HEK293 (cell line): ENCODE measurements at regions not wholly inside any gene's neighbourhood (a gene's known extent, or its start where the extent isn't known, plus 50 kb on each side); places are given as distances from the start of the nearest gene placed in this dataset.
A peak's percentile ranks its signal among the peaks of the same experiment; 100 is the strongest.
"Not testable (repeated sequence)": the region's sequence is repeated elsewhere in the genome, so short reads cannot be mapped to it uniquely, and the experiment has no call there.

Source experiments
- CTCF ChIA-PET: fragments of 350-600 bp; formaldehyde crosslinking; extraction: SDS; loops from one replicate; lab custom pipeline; 2021; ENCODE audit warnings: antibody characterized with exemption; lab: Yijun Ruan, JAX
- POLR2A ChIA-PET: fragments of 300-600 bp; formaldehyde crosslinking; extraction: SDS; loops from one replicate; lab custom pipeline; 2020; ENCODE audit warnings: antibody characterized with exemption, inconsistent platforms; lab: Yijun Ruan, JAX
- H3K27ac ChIP-seq: fragments of 200-500 bp; sonication (Bioruptor generic); 2 replicates; pipeline ENCODE4 v1.5.1; 2014; ENCODE audit warnings: low read depth, low read length, control low read depth, inconsistent platforms; ENCODE audit errors: extremely low read depth
- H3K36me3 ChIP-seq, 2 experiments: fragments of 200-500 bp in 1 of 2; sonication (Bioruptor generic) in 1 of 2; 1 replicate in 1 of 2; 2 replicates in 1 of 2; pipeline ENCODE4 v1.5.1; 2014 to 2017; ENCODE audit warnings: inconsistent platforms in 2 of 2, low read length in 2 of 2; ENCODE audit not compliant: control insufficient read depth in 2 of 2, insufficient read depth in 1 of 2
- H3K4me1 ChIP-seq: fragments of 200-500 bp; sonication (Bioruptor generic); 2 replicates; pipeline ENCODE4 v1.5.1; 2014; ENCODE audit warnings: mild to moderate bottlenecking, low read length, inconsistent platforms; ENCODE audit not compliant: control insufficient read depth, insufficient read depth
- H3K4me3 ChIP-seq: 2 replicates; pipeline ENCODE4 v1.5.1; 2011; ENCODE audit warnings: low read depth, mild to moderate bottlenecking, control low read depth, low read length, moderate library complexity
- H3K9me3 ChIP-seq: fragments of 200-500 bp; sonication (Bioruptor generic); 2 replicates; pipeline ENCODE4 v1.5.1; 2014; ENCODE audit warnings: low read depth, low read length, inconsistent platforms; ENCODE audit not compliant: control insufficient read depth, insufficient read depth
- GLI2 ChIP-seq: fragments of 450-650 bp; formaldehyde crosslinking; IDR thresholded peaks from 2 replicates; pipeline ENCODE4; 2017; ENCODE audit warnings: missing biosample characterization, missing genetic modification characterization, low read depth, borderline replicate concordance
- REPIN1 ChIP-seq: fragments of 450-650 bp; formaldehyde crosslinking; IDR thresholded peaks from 2 replicates; pipeline ENCODE4 v1.5.1; 2017; ENCODE audit warnings: missing biosample characterization, missing genetic modification characterization, low read depth
- ZBTB17 ChIP-seq: fragments of 450-650 bp; formaldehyde crosslinking; IDR thresholded peaks from 2 replicates; pipeline ENCODE4 v1.5.1; 2016; ENCODE audit warnings: missing biosample characterization, missing genetic modification characterization
- ZNF146 ChIP-seq: fragments of 450-650 bp; formaldehyde crosslinking; IDR thresholded peaks from 2 replicates; pipeline ENCODE4 v1.5.1; 2016; ENCODE audit warnings: missing biosample characterization, missing genetic modification characterization
- ZNF155 ChIP-seq: fragments of 450-650 bp; formaldehyde crosslinking; IDR thresholded peaks from 2 replicates; pipeline ENCODE4 v1.5.1; 2016; ENCODE audit warnings: missing biosample characterization, missing genetic modification characterization
- ZNF2 ChIP-seq: fragments of 450-650 bp; formaldehyde crosslinking; IDR thresholded peaks from 2 replicates; pipeline ENCODE4 v1.5.1; 2016; ENCODE audit warnings: missing biosample characterization, missing genetic modification characterization
- ZNF600 ChIP-seq: fragments of 450-650 bp; formaldehyde crosslinking; IDR thresholded peaks from 2 replicates; pipeline ENCODE4 v1.5.1; 2016; ENCODE audit warnings: missing biosample characterization, missing genetic modification characterization
- ZNF623 ChIP-seq: fragments of 450-650 bp; formaldehyde crosslinking; IDR thresholded peaks from 2 replicates; pipeline ENCODE4 v1.5.1; 2016; ENCODE audit warnings: missing biosample characterization, missing genetic modification characterization
- ZNF658 ChIP-seq: fragments of 450-650 bp; formaldehyde crosslinking; IDR thresholded peaks from 2 replicates; pipeline ENCODE4; 2016; ENCODE audit warnings: missing biosample characterization, missing genetic modification characterization
- ZNF660 ChIP-seq: fragments of 450-650 bp; IDR thresholded peaks from 2 replicates; pipeline ENCODE4 v1.5.1; 2018; ENCODE audit warnings: missing biosample characterization, mild to moderate bottlenecking, missing genetic modification characterization
- ZNF830 ChIP-seq: fragments of 450-650 bp; IDR thresholded peaks from 2 replicates; pipeline ENCODE4 v1.5.0; 2018; ENCODE audit warnings: missing biosample characterization, missing genetic modification characterization, low read depth, mild to moderate bottlenecking, moderate library complexity
- TF ChIP-seq, protein P1 (sequence below): fragments of 450-650 bp; formaldehyde crosslinking; IDR thresholded peaks from 2 replicates; pipeline ENCODE4 v1.5.1; 2016; ENCODE audit warnings: missing biosample characterization, missing genetic modification characterization
- TF ChIP-seq, protein P2 (sequence below): fragments of 450-650 bp; formaldehyde crosslinking; IDR thresholded peaks from 2 replicates; pipeline ENCODE4 v1.5.1; 2016; ENCODE audit warnings: missing biosample characterization, missing genetic modification characterization
- TF ChIP-seq, protein P3 (sequence below): fragments of 450-650 bp; formaldehyde crosslinking; IDR thresholded peaks from 2 replicates; pipeline ENCODE4 v1.5.1; 2017; ENCODE audit warnings: missing biosample characterization, missing genetic modification characterization
- TF ChIP-seq, protein P4 (sequence below): fragments of 450-650 bp; formaldehyde crosslinking; IDR thresholded peaks from 2 replicates; pipeline ENCODE4 v1.5.1; 2016; ENCODE audit warnings: missing biosample characterization, missing genetic modification characterization, borderline replicate concordance

DNA sequence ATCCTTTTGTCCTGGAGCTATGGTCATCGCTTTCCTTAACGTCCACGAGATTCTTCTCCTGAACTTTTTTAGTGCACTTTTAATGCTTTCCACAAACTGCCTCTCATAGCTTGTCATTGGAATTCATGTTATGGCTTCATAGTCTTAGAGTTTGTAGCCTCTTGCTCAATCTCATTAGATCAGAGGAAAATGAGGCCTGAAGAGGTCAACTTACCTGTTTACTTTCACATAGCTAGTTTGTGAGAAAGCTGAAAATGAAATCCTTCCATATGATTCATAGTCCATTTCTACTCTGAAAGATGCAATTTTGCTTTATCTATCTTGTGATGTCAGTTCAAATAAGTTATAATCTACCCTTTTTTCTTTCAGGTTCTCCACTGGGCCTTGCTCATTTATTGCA is 1747.2 kb upstream of the RAG2 start:
- no peaks in the 10 kb centered on the region for H3K9me3 ChIP-seq
- CTCF ChIA-PET, result no interaction called here
- H3K27ac ChIP-seq, result no peak overlapping the region
- H3K4me1 ChIP-seq, result no peaks in the 10 kb centered on the region
- H3K36me3 ChIP-seq, result no peaks in the 10 kb centered on the region
- H3K4me3 ChIP-seq, result no peak overlapping the region
- TF ChIP-seq ZNF600 (tag by site-specific recombination), result no peak
- TF ChIP-seq ZNF155, result no peak
- no peak for TF ChIP-seq ZNF660
- TF ChIP-seq ZNF658 (tag by site-specific recombination), result no peak
- TF ChIP-seq, protein P1, sequence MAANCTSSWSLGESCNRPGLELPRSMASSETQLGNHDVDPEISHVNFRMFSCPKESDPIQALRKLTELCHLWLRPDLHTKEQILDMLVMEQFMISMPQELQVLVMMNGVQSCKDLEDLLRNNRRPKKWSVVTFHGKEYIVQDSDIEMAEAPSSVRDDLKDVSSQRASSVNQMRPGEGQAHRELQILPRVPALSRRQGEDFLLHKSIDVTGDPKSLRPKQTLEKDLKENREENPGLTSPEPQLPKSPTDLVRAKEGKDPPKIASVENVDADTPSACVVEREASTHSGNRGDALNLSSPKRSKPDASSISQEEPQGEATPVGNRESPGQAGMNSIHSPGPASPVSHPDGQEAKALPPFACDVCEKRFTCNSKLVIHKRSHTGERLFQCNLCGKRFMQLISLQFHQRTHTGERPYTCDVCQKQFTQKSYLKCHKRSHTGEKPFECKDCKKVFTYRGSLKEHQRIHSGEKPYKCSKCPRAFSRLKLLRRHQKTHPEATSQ, result no peak
- no peak for TF ChIP-seq ZNF2
- TF ChIP-seq ZBTB17 (tag by site-specific recombination), result no peak
- TF ChIP-seq REPIN1, result no peak
- TF ChIP-seq, protein P2, sequence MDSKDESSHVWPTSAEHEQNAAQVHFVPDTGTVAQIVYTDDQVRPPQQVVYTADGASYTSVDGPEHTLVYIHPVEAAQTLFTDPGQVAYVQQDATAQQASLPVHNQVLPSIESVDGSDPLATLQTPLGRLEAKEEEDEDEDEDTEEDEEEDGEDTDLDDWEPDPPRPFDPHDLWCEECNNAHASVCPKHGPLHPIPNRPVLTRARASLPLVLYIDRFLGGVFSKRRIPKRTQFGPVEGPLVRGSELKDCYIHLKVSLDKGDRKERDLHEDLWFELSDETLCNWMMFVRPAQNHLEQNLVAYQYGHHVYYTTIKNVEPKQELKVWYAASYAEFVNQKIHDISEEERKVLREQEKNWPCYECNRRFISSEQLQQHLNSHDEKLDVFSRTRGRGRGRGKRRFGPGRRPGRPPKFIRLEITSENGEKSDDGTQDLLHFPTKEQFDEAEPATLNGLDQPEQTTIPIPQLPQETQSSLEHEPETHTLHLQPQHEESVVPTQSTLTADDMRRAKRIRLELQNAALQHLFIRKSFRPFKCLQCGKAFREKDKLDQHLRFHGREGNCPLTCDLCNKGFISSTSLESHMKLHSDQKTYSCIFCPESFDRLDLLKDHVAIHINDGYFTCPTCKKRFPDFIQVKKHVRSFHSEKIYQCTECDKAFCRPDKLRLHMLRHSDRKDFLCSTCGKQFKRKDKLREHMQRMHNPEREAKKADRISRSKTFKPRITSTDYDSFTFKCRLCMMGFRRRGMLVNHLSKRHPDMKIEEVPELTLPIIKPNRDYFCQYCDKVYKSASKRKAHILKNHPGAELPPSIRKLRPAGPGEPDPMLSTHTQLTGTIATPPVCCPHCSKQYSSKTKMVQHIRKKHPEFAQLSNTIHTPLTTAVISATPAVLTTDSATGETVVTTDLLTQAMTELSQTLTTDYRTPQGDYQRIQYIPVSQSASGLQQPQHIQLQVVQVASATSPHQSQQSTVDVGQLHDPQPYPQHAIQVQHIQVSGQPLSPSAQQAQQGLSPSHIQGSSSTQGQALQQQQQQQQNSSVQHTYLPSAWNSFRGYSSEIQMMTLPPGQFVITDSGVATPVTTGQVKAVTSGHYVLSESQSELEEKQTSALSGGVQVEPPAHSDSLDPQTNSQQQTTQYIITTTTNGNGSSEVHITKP (tag by site-specific recombination), result no peak
- POLR2A ChIA-PET, result no interaction called here

DNA sequence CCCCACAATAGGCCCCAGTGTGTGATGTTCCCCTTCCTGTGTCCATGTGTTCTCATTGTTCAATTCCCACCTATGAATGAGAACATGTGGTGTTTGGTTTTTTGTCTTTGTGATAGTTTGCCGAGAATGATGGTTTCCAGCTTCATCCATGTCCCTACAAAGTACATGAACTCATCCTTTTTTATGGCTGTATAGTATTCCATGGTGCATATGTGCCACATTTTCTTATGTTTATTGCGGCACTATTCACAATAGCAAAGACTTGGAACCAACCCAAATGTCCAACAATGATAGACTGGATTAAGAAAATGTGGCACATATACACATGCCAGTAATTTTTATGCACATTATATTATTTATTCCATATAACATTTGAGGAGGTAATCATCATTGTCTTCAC is 1743.6 kb upstream of the RAG2 start:
- CTCF ChIA-PET, H3K4me1 ChIP-seq, POLR2A ChIA-PET, H3K36me3 ChIP-seq, H3K4me3 ChIP-seq, H3K9me3 ChIP-seq, H3K27ac ChIP-seq: not testable (repeated sequence)
- peak; percentile 35; the same call in 1 of the 2 replicates for TF ChIP-seq ZNF146 (tag by site-specific recombination)

DNA sequence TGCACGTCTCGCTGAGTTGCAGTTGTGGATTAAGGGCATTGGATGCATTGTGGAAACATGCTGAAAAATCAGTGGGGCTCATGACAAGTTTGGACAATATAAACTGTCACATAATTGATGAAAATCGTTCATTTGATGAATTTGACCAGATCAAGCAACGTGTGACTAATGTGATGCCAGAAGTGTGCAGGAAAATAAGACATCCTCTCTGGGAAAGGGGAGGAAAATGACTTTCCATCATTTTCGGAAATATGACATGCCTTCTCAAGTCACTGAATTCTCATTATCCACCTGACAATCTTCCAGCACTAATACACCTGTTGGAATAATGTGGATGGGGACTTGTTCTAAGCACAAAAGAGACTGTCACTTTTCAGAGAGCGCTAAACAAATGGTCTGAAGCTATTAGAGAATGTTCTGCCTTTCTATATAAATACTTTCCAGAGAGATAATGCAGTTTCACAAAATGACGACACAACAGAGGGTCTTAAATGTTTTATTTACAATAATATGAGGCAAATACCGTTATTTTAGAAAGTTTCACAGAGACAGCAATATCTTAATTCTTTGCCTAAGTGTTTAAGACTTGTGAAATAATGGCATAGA is 1741.9 kb upstream of the RAG2 start:
- ChIA-PET POLR2A (no interaction called here), CTCF (interaction anchor here (0.6 kb wide), 1 partner anchor 734 kb away, joined by 3 read pairs; no protein-coding TSS in a partner anchor)
- TF ChIP-seq ZNF830 (tag by site-specific recombination), result no peak
- TF ChIP-seq ZNF623, result no peak
- no peak for TF ChIP-seq GLI2
- TF ChIP-seq, protein P3, sequence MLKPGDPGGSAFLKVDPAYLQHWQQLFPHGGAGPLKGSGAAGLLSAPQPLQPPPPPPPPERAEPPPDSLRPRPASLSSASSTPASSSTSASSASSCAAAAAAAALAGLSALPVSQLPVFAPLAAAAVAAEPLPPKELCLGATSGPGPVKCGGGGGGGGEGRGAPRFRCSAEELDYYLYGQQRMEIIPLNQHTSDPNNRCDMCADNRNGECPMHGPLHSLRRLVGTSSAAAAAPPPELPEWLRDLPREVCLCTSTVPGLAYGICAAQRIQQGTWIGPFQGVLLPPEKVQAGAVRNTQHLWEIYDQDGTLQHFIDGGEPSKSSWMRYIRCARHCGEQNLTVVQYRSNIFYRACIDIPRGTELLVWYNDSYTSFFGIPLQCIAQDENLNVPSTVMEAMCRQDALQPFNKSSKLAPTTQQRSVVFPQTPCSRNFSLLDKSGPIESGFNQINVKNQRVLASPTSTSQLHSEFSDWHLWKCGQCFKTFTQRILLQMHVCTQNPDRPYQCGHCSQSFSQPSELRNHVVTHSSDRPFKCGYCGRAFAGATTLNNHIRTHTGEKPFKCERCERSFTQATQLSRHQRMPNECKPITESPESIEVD (tag by site-specific recombination), result no peak
- TF ChIP-seq, protein P4, sequence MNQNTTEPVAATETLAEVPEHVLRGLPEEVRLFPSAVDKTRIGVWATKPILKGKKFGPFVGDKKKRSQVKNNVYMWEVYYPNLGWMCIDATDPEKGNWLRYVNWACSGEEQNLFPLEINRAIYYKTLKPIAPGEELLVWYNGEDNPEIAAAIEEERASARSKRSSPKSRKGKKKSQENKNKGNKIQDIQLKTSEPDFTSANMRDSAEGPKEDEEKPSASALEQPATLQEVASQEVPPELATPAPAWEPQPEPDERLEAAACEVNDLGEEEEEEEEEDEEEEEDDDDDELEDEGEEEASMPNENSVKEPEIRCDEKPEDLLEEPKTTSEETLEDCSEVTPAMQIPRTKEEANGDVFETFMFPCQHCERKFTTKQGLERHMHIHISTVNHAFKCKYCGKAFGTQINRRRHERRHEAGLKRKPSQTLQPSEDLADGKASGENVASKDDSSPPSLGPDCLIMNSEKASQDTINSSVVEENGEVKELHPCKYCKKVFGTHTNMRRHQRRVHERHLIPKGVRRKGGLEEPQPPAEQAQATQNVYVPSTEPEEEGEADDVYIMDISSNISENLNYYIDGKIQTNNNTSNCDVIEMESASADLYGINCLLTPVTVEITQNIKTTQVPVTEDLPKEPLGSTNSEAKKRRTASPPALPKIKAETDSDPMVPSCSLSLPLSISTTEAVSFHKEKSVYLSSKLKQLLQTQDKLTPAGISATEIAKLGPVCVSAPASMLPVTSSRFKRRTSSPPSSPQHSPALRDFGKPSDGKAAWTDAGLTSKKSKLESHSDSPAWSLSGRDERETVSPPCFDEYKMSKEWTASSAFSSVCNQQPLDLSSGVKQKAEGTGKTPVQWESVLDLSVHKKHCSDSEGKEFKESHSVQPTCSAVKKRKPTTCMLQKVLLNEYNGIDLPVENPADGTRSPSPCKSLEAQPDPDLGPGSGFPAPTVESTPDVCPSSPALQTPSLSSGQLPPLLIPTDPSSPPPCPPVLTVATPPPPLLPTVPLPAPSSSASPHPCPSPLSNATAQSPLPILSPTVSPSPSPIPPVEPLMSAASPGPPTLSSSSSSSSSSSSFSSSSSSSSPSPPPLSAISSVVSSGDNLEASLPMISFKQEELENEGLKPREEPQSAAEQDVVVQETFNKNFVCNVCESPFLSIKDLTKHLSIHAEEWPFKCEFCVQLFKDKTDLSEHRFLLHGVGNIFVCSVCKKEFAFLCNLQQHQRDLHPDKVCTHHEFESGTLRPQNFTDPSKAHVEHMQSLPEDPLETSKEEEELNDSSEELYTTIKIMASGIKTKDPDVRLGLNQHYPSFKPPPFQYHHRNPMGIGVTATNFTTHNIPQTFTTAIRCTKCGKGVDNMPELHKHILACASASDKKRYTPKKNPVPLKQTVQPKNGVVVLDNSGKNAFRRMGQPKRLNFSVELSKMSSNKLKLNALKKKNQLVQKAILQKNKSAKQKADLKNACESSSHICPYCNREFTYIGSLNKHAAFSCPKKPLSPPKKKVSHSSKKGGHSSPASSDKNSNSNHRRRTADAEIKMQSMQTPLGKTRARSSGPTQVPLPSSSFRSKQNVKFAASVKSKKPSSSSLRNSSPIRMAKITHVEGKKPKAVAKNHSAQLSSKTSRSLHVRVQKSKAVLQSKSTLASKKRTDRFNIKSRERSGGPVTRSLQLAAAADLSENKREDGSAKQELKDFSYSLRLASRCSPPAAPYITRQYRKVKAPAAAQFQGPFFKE, result no peak
- Histone ChIP-seq H3K4me3 (no peak overlapping the region), H3K27ac (no peak overlapping the region), H3K4me1 (no peaks in the 10 kb centered on the region), H3K36me3 (no peaks in the 10 kb centered on the region), H3K9me3 (no peaks in the 10 kb centered on the region)
